Bronchial epithelial cell (primary cell): ENCODE measurements at regions not wholly inside any gene's neighbourhood (a gene's known extent, or its start where the extent isn't known, plus 50 kb on each side); places are given as distances from the start of the nearest gene placed in this dataset.
A peak's percentile ranks its signal among the peaks of the same experiment; 100 is the strongest.

Source experiments
- DNase-seq: peaks from one replicate; pipeline ENCODE4 v3.0.0-alpha.2; 2010; ENCODE audit warnings: low read depth
- FAIRE-seq: peaks from 2 replicates; lab custom pipeline; 2011; peaks lifted over from hg19 to GRCh38; lab: Jason Lieb, UNC
- H3K27me3 ChIP-seq: 2 replicates; pipeline ENCODE4 v1.5.1; 2011; ENCODE audit warnings: low read length; ENCODE audit not compliant: control insufficient read depth, insufficient read depth
- H3K36me3 ChIP-seq: 2 replicates; pipeline ENCODE4 v1.5.1; 2011; ENCODE audit warnings: low read length; ENCODE audit not compliant: control insufficient read depth, insufficient read depth
- H3K4me3 ChIP-seq: 2 replicates; pipeline ENCODE4 v1.5.1; 2011; ENCODE audit warnings: mild to moderate bottlenecking, low read depth, low read length, control low read depth
- CTCF ChIP-seq: IDR thresholded peaks from 2 replicates; pipeline ENCODE4 v1.5.1; 2011; ENCODE audit warnings: mild to moderate bottlenecking, moderate library complexity, low read length, control low read depth, inconsistent platforms; ENCODE audit not compliant: insufficient read depth, severe bottlenecking

DNA sequence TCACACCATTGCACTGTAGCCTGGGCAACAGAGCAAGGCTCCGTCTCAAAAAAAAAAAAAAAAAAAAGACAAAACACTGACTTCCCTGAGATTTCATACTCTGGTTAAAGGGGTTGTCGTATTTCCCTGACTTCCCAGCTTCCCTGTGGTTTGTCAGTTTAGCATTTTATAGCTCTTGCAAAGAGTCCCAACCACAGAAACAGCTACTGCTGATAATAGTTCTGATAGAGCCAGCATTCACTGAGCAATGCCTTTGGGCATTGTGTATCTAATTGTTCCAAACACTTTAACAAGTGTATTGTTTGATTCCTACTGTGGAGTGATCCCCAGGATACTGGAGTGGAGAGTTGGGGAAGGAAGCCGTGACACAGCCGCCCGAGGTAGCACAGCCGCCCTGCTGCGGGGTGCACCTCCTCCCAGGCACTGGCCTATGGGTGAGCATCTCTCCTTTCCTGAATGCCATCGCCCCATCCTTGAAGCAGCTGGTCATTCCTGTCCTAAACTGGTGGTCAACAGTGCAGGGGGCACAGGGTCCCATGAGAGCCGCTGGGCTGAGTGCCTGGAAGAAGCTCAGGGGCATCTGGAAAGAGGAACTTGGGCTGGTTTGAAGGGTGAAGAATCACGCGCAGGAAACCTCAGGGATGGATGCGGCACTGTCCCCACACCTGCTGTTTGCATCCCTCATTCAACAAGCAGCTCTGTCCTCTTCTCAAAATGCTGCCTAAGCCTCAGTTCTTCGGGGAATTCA is 81.0 kb upstream of the TMEM18 start:
- no peaks in the 10 kb centered on the region for H3K27me3 ChIP-seq
- TF ChIP-seq CTCF: no peak
- FAIRE-seq: no peak

DNA sequence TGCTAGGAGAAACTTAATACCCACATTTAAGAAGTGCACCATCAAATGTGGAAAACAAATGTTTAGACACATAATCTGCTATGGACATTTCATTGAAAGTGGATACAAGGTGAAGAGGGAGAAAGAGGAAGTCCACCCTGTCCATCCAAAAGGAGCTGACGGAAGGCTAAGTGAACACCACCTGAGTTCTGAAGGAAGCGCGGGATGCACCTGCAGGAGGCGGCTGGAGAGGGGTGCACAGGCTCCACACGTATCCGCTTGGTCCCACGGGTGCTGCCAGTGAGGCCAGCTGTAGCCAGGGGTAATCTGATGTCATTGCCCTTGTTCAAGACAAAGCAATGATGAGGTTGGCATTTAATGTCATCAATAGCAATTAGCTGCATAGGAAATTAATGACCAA is 75.9 kb upstream of the TMEM18 start:
- no peak overlapping the region for H3K4me3 ChIP-seq
- no peak for DNase-seq
- TF ChIP-seq CTCF: no peak
- H3K36me3 ChIP-seq: no peaks in the 10 kb centered on the region
- FAIRE-seq: no peak
- H3K27me3 ChIP-seq: no peaks in the 10 kb centered on the region

More for the DNA sequence above, 81.0 kb upstream of the TMEM18 start:
- H3K4me3 ChIP-seq: no peak overlapping the region
- H3K36me3 ChIP-seq: no peaks in the 10 kb centered on the region
- DNase-seq: no peak

DNA sequence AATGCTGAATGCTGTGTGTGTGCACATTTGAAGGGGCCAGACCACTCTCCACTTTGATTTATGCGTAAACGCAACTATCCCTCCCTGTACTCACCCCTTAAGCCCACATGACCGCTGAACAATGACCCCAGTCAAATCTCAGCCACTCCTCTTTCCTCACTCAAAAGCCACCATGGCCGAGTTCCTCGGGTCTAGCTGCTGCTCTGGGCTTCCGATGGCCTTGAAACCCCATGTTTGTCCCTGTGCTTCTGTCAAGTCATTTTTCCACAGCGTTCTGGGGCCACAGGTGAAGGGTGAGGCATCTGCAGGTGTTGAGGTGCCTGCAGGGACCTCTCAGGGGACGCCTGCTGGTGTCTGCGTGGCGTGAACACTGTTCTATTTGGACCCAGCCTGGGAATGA is 74.3 kb upstream of the TMEM18 start:
- TF ChIP-seq CTCF: no peak
- Histone ChIP-seq H3K27me3 (no peaks in the 10 kb centered on the region), H3K4me3 (no peak overlapping the region), H3K36me3 (no peaks in the 10 kb centered on the region)
- DNase-seq: no peak
- no peak for FAIRE-seq

- FAIRE-seq: no peak
- Histone ChIP-seq H3K4me3 (no peak overlapping the region), H3K27me3 (no peaks in the 10 kb centered on the region), H3K36me3 (no peaks in the 10 kb centered on the region)
- TF ChIP-seq CTCF: no peak
- no peak for DNase-seq
Measured at GRCh38 chr2:750628-751027, 73.4 kb upstream of the TMEM18 start.

GRCh38 chr2:747762-748351 is 70.7 kb upstream of the TMEM18 start:
- no peaks in the 10 kb centered on the region for H3K27me3 ChIP-seq
- peak; percentile 100 for FAIRE-seq

More at GRCh38 chr2:747762-748351, 70.7 kb upstream of the TMEM18 start:
- TF ChIP-seq CTCF: no peak
- DNase-seq: no peak
- H3K4me3 ChIP-seq: no peak overlapping the region
- H3K36me3 ChIP-seq: no peaks in the 10 kb centered on the region
